ENCODE measurements at regions not wholly inside any gene's neighbourhood (a gene's known extent, or its start where the extent isn't known, plus 50 kb on each side); places are given as distances from the start of the nearest gene placed in this dataset.
A peak's percentile ranks its signal among the peaks of the same experiment; 100 is the strongest.

GRCh38 chr18:6609666-6610264, 119.8 kb upstream of the ARHGAP28 start:
- no peak for DNase-seq

DNA sequence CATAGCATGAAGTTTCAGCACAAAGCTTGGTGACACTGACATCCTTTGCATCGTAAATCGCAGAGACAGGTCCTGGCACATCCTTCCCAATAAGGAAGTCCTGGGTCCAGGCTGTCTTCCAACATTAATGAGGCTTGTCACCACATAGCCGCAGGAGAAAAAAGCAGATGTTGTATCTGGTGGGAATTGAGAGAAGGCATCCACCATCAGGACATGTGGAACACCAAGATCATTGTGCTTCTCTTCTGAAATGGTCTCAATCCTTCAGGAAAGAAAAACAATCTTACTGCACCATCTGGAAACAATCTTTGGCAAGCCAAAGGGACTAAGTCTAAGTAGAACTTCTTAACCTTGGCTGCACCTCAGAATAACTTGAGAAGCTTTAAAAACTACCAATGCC, 119.0 kb upstream of the ARHGAP28 start:
- DNase-seq = peak; percentile 78

GRCh38 chr18:6613581-6613980, 115.9 kb upstream of the ARHGAP28 start:
- DNase-seq = no peak

- DNase-seq = no peak
Observed at GRCh38 chr18:6614952-6615351, 114.6 kb upstream of the ARHGAP28 start.

DNA sequence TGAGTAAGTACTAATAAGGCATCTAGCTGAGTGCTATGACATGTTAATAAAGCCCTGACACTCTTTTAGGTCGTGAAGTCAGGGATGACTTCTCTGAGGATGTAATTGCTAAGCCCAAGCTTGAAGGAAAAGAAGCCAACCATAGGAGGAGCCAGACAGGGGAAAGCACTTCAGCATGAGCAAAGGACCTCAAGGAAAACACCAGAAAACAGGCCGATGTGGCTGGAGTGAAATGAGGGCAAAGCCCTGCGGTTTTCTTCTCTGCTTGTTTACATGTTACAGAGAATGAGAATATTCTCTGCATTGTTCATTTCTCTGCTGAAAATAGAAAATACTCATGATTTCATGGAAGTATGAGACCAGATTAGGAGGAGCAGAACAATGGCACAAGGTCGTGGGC, 112.5 kb upstream of the ARHGAP28 start:
- no peak for DNase-seq

GRCh38 chr18:6621437-6621836, 108.1 kb upstream of the ARHGAP28 start:
- no peak for DNase-seq

GRCh38 chr18:6623278-6623677, 106.2 kb upstream of the ARHGAP28 start:
- DNase-seq = no peak

DNA sequence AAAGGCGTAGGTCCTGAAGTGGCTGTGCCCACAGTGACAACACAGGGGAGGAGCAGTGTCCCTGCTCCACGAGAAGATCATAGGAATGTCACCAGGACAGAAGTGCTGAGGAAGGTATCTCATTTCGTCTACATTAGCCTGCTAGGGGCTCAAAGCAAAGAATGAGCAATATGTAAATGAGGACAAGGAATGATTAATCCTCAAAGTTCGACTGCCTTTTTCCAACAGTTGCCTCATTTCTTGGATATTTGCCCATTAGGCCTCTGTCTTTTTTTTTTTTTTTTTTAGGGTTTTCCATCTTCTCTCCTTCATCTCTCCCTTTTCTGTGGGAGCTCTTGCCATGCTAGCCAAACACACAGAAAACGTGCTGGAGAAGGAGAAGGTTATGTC, 105.2 kb upstream of the ARHGAP28 start:
- DNase-seq = peak; percentile 92

- peak; percentile 90 for DNase-seq
Observed at GRCh38 chr18:6624661-6625311, 104.7 kb upstream of the ARHGAP28 start.

DNA sequence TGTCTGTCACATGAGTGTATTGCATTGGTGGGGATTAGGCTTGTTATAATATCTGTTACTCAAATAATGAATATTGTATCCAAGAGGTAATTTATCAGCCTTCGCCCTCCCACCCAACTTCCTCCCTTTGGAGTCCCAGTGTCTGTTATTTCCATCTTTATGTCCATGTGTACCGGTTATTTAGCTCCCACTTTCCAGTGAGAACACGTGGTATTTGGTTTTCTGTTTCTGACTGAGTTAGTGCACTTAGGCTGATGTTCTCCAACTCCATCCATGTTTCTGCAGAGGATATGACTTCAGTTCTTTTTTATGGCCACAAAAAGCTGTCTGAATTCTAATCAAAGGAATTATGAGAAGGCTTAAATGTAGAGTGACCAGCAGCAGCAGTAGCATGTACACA, 104.0 kb upstream of the ARHGAP28 start:
- no peak for DNase-seq

- DNase-seq = no peak
Observed at GRCh38 chr18:6626457-6626856, 103.1 kb upstream of the ARHGAP28 start.

DNA sequence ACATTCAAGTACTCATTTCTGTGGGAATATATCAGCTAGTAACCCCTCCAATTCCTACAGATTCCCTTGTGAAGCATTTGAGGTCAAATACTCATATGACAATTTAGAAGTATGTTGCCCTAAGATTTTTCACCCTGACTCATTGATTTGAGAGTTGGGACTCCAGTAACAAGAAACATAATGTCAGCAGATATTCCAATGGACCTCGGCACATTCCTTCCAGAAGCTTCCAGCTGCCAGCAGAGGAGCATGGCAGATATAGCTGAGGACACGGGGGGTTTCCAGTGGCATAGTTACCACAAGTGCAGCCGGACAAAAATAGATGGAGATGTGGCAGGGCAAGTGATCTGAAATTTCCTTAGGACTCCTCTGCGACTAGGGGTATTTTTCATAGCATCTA, 101.9 kb upstream of the ARHGAP28 start:
- peak; percentile 94 for DNase-seq

DNA sequence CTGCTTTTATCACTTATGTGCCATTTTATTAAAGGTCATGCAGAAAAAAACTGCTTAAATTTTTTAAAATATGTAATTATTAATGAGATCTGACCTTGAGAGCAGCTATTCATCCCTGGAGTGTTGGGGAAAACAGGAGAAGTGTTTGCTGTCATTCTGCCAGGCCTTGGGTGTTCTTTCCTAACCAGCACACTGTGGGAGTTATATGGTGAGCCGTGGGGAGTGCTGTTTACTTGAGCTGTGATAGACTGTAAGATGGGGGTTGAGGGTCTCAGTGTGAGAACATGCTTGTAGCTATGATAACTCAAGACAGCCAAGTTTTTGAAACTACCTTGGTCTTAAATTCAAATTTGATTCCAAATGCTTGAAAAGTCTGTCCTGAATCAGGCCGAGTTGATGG, 101.3 kb upstream of the ARHGAP28 start:
- DNase-seq = peak; percentile 79

DNA sequence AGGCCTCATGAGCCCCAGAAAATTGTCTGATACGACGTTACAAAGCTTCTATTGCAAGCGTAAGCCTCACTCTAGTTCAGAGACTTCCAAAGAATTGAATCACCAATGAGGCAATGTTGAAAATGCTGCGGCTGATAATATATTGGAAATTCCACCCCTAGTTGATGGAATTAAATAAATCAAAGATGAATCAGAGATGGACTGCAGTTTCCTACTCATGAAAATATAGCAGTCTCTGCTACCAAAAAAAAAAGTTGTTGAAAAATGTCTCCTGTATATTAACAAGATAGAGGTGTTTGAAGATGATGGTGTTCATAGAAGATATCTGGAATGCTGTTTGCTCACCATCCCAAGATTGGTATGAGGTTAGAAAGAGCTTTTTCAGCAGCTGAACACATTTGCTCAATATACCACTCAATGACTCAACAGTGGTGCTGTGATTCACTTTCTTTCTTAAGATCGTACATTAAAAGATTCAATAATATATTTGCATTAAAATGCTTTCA, 99.8 kb upstream of the ARHGAP28 start:
- DNase-seq = peak; percentile 85

GRCh38 chr18:6633310-6633709, 96.2 kb upstream of the ARHGAP28 start:
- DNase-seq = no peak

- DNase-seq = no peak
Observed at GRCh38 chr18:6636091-6636490, 93.4 kb upstream of the ARHGAP28 start.

DNA sequence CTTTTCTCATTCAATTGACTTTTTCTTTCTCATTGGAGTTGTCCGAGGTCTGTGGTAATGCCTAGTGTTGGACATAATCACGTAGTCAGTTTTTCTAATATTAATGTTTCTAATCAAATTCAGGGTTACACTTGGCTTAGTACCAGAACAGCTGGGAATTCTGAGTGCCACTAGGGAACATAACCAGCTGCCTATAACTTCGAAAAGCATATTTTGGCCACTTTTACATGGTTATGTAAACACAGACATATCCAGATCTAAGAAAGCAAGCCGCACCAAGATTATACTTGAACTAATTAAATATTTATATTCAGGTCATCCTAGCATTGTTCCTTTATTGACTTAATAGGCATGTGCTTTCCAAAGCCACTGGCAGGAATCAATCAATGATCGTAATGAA, 91.1 kb upstream of the ARHGAP28 start:
- DNase-seq = no peak

GRCh38 chr18:6639305-6639704, 90.2 kb upstream of the ARHGAP28 start:
- DNase-seq = no peak

DNA sequence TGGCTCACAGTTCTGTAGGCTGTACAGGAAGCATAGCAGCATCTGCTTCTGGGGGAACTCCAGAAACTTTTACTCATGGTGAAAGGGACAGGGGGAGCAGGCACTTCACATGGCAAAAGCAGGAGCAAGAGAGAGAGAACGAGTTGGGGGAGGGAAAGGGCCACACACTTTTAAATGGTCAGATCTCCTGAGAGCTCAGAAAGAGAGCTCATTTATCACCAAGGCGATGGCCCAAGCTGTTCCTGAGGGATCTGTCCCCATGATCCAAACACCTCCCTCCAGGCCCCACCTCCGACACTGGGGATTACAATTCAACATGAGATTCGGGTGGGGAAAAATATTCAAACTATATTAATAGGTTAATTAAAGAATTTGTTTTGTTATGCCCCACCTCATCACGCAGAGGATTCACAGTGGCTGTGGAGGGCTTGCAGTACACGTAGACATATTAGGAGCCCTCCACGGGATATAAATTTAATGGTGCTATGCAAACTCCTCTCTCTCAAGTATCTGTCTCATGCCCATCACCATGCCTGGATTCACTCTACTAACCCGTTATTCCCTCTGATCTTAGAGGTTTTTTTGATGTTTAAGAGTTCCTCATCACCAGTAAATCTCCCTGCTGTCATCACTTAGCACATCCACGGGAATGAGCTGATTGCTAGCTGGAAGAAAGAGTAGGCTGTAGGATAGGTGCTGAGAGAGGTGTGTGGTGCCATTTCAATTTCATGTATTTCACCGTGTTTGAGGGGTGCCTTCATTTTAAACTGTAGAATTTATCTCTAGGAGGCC, 84.5 kb upstream of the ARHGAP28 start:
- no peak for DNase-seq

DNA sequence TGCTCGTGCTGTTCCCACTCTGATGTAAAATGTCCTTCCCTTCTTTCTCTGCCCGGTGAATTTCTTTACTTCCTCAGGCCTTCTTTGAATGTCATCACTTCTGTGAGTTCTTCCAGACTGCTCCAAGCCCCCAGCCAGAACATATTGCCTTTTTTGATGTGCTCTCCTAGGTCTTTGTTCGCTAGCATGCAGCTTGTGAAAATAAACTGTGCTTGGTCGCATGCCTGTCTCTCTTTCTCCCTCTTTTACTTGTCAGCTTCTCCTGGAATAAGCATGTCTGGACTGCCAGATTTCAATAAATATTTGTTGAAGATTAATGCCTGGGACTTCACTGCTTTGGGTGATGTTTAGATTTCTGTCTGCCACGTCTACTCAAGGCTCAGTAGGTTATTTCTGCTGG, 82.7 kb upstream of the ARHGAP28 start:
- no peak for DNase-seq

DNA sequence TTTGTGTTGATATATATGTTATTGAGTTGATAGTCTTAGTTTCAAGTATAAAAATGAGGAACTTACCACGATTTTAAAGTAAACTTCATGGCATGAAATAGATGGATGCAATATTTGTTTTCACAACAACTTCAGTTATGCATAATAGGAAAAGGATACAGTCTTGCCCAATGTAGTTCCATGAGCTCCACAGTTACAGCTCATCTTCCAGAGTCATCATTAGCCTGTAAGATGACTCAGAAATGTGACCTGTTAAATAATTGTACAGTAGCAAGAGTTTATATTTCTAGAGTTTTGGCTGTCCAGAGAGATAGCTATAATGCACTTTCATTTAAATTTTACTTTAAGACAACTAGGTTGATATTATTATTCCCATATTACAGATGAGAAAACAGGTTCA, 80.9 kb upstream of the ARHGAP28 start:
- DNase-seq = no peak

GRCh38 chr18:6649421-6650126, 79.9 kb upstream of the ARHGAP28 start:
- DNase-seq = no peak

DNA sequence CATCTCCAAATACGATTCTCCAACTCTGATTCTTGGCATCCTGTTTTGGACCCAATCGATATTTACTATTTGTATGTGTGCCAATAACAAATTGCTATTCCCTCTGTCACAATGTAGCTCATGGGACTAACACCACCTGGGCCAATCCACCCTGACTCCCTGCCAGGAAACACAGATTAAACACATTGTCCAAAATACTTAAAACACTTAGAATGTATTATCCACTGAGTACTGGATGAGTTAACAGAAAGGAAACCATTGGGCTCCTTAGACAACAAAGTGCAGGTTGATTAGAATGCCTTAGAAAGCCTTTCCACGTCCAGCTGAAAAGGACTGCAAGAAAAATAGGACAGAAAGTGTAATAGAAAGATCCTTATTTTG, 79.4 kb upstream of the ARHGAP28 start:
- DNase-seq = no peak

All from fibroblast of skin of scalp (primary cell).